ENCODE measurements at regions not wholly inside any gene's neighbourhood (a gene's known extent, or its start where the extent isn't known, plus 50 kb on each side); places are given as distances from the start of the nearest gene placed in this dataset.

DNA sequence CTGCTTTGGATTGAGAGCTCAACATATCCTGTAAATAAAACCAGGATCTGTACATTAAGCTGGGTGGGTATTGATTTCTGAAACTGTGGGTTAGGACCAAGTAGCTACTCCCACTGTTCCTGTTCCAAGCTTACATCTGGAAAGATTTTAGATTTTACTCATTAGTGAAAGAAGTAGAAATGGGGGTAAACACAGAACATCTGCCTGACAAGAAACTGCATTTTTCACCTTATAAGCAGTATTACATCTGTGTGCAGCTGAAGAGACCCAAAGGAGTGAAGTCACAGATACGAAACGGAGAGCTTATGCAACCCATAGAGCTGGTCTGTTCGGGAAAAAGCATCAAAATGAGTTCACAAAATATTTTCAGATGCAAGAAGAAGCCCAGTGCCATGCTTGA, 235.2 kb downstream of the SLITRK5 start:
- no peak overlapping the region for H3K27ac ChIP-seq
- H3K9me3 ChIP-seq: no peaks in the 10 kb centered on the region
- POLR2A ChIA-PET: no interaction called here
- H3K4me2 ChIP-seq: no peak overlapping the region
- CTCF ChIA-PET: no interaction called here
- WGBS (ENCODE audit: missing lambda C conversion rate): 59% methylated on average over 3 of the region's 3 CpGs
- FAIRE-seq: no peak
- no peak for ATAC-seq
- DNase-seq (ENCODE audit: low read depth in 1 of 2, low spot score in 1 of 2): no peak
- TF ChIP-seq JUNB (IDR thresholded peaks at IDR 0.05) (no peak), FOSB (CRISPR knock-in tag; IDR thresholded peaks at IDR 0.05) (no peak), FOXS1 (CRISPR knock-in tag; IDR thresholded peaks at IDR 0.05) (no peak), ESRRA (IDR thresholded peaks at IDR 0.05; ENCODE audit: borderline replicate concordance, low read length) (no peak), RAD21 (conservative IDR thresholded peaks at IDR 0.05 in 1 of 2, IDR thresholded peaks at IDR 0.05 in 1 of 2) (no peak)
- TF ChIP-seq, protein P1, sequence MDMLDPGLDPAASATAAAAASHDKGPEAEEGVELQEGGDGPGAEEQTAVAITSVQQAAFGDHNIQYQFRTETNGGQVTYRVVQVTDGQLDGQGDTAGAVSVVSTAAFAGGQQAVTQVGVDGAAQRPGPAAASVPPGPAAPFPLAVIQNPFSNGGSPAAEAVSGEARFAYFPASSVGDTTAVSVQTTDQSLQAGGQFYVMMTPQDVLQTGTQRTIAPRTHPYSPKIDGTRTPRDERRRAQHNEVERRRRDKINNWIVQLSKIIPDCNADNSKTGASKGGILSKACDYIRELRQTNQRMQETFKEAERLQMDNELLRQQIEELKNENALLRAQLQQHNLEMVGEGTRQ (IDR thresholded peaks at IDR 0.05): no peak
- H3K4me1 ChIP-seq: no peaks in the 10 kb centered on the region
- H3K4me3 ChIP-seq: no peak overlapping the region

DNA sequence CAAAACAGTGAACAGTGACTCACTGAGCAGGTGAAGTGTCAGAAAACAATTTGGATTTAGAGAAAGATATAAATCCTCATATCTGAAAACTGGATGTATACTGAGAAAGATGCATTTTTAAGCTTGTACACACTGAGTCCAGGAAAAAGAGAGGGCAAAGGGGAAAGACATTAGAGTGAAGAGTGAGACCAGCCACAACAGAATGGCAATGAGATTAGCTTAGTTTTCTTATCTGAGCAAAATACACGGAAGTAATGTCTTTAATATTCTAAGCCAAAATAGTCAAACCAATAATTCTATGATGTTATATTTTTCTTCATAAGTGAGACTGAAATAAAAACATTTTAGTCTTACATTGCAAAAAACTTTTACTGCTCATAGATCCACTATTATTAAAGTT, 236.0 kb downstream of the SLITRK5 start:
- H3K27ac ChIP-seq: no peak overlapping the region

DNA sequence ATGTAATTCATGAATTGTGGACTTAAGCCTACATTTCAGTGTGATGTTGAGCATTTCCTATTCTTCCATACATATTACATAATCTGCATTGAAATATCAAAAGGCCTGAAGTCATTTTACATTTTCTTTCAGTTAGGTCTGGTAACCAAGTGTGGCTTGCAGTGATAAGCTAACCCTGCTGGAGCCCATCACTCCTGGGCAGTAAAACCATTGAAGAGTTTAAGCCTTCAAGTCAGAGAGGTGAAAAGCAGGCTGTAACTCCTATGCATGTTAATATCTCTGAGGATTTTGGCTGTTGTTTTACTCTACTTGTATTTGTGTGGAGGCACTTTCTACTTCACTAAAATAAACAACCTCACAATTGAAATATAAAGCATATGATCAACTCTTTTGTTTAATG, 248.8 kb downstream of the SLITRK5 start:
- H3K4me2 ChIP-seq: no peak overlapping the region
- H3K9me3 ChIP-seq: no peaks in the 10 kb centered on the region
- DNase-seq (ENCODE audit: low read depth in 1 of 2, low spot score in 1 of 2): no peak
- no peak overlapping the region for H3K4me3 ChIP-seq
- H3K4me1 ChIP-seq: no peaks in the 10 kb centered on the region
- ChIA-PET CTCF (no interaction called here), POLR2A (no interaction called here)
- no peak for ATAC-seq
- no peak overlapping the region for H3K27ac ChIP-seq
- no peak for FAIRE-seq
- no peak for TF ChIP-seq POLR2A (IDR thresholded peaks at IDR 0.05; ENCODE audit: low read length)
- TF ChIP-seq JUN (IDR thresholded peaks at IDR 0.05): no peak
- no peak for TF ChIP-seq BHLHE40 (IDR thresholded peaks at IDR 0.05; ENCODE audit: low read depth, low read length)
- no peak for TF ChIP-seq EHF (CRISPR knock-in tag; IDR thresholded peaks at IDR 0.05)
- TF ChIP-seq GATA3 (IDR thresholded peaks at IDR 0.05; ENCODE audit: borderline replicate concordance): no peak
- no peak for TF ChIP-seq CBX8 (IDR thresholded peaks at IDR 0.05)
- TF ChIP-seq RARB (CRISPR knock-in tag; IDR thresholded peaks at IDR 0.05): no peak
- TF ChIP-seq HOXB13 (CRISPR knock-in tag; IDR thresholded peaks at IDR 0.05; ENCODE audit: low read depth): no peak
- no peak for TF ChIP-seq SMC3 (IDR thresholded peaks at IDR 0.05)
- TF ChIP-seq SREBF2 (IDR thresholded peaks at IDR 0.05): no peak

More for the DNA sequence above, 236.0 kb downstream of the SLITRK5 start:
- Histone ChIP-seq H3K4me1 (no peaks in the 10 kb centered on the region), H3K4me3 (no peak overlapping the region), H3K4me2 (no peak overlapping the region), H3K9me3 (no peaks in the 10 kb centered on the region)
- 14% methylated on average over 1 of the region's 1 CpG for WGBS (ENCODE audit: missing lambda C conversion rate)
- no peak for DNase-seq (ENCODE audit: low read depth in 1 of 2, low spot score in 1 of 2)
- FAIRE-seq: no peak
- TF ChIP-seq, protein P2, sequence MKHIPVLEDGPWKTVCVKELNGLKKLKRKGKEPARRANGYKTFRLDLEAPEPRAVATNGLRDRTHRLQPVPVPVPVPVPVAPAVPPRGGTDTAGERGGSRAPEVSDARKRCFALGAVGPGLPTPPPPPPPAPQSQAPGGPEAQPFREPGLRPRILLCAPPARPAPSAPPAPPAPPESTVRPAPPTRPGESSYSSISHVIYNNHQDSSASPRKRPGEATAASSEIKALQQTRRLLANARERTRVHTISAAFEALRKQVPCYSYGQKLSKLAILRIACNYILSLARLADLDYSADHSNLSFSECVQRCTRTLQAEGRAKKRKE (CRISPR knock-in tag; IDR thresholded peaks at IDR 0.05; ENCODE audit: low read depth): no peak
- TF ChIP-seq HDAC2 (IDR thresholded peaks at IDR 0.05) (no peak), JUN (IDR thresholded peaks at IDR 0.05) (no peak), HOXB5 (CRISPR knock-in tag; IDR thresholded peaks at IDR 0.05) (no peak), MAFK (IDR thresholded peaks at IDR 0.05; ENCODE audit: partially characterized antibody) (no peak), RFX5 (IDR thresholded peaks at IDR 0.05) (no peak), RNF2 (IDR thresholded peaks at IDR 0.05; ENCODE audit: borderline replicate concordance, low read depth) (no peak), NFE2L2 (conservative IDR thresholded peaks at IDR 0.05; ENCODE audit: low read length) (no peak), NPAS2 (CRISPR knock-in tag; IDR thresholded peaks at IDR 0.05; ENCODE audit: borderline replicate concordance) (no peak), ESRRA (IDR thresholded peaks at IDR 0.05; ENCODE audit: borderline replicate concordance, low read length) (no peak), JUNB (IDR thresholded peaks at IDR 0.05) (no peak), CEBPB (IDR thresholded peaks at IDR 0.05) (no peak), EHF (CRISPR knock-in tag; IDR thresholded peaks at IDR 0.05) (no peak)
- TF ChIP-seq, protein P3, sequence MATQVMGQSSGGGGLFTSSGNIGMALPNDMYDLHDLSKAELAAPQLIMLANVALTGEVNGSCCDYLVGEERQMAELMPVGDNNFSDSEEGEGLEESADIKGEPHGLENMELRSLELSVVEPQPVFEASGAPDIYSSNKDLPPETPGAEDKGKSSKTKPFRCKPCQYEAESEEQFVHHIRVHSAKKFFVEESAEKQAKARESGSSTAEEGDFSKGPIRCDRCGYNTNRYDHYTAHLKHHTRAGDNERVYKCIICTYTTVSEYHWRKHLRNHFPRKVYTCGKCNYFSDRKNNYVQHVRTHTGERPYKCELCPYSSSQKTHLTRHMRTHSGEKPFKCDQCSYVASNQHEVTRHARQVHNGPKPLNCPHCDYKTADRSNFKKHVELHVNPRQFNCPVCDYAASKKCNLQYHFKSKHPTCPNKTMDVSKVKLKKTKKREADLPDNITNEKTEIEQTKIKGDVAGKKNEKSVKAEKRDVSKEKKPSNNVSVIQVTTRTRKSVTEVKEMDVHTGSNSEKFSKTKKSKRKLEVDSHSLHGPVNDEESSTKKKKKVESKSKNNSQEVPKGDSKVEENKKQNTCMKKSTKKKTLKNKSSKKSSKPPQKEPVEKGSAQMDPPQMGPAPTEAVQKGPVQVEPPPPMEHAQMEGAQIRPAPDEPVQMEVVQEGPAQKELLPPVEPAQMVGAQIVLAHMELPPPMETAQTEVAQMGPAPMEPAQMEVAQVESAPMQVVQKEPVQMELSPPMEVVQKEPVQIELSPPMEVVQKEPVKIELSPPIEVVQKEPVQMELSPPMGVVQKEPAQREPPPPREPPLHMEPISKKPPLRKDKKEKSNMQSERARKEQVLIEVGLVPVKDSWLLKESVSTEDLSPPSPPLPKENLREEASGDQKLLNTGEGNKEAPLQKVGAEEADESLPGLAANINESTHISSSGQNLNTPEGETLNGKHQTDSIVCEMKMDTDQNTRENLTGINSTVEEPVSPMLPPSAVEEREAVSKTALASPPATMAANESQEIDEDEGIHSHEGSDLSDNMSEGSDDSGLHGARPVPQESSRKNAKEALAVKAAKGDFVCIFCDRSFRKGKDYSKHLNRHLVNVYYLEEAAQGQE (IDR thresholded peaks at IDR 0.05): no peak
- TF ChIP-seq, protein P1 (IDR thresholded peaks at IDR 0.05): no peak
- TF ChIP-seq, protein P4, sequence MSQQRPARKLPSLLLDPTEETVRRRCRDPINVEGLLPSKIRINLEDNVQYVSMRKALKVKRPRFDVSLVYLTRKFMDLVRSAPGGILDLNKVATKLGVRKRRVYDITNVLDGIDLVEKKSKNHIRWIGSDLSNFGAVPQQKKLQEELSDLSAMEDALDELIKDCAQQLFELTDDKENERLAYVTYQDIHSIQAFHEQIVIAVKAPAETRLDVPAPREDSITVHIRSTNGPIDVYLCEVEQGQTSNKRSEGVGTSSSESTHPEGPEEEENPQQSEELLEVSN (IDR thresholded peaks at IDR 0.05; ENCODE audit: borderline replicate concordance, low read depth): no peak
- no peak for ATAC-seq
- ChIA-PET CTCF (no interaction called here), POLR2A (no interaction called here)
